K562 (cell line): ENCODE measurements at regions not wholly inside any gene's neighbourhood (a gene's known extent, or its start where the extent isn't known, plus 50 kb on each side); places are given as distances from the start of the nearest gene placed in this dataset.

Experiments
- CBFB ChIP-seq: sonication (generic); formaldehyde crosslinking; IDR thresholded peaks from 2 replicates; pipeline ENCODE4 v1.4.0; 2020; ENCODE audit warnings: mild to moderate bottlenecking, missing genetic modification reagents
- CEBPZ ChIP-seq: fragments of 150-350 bp; IDR thresholded peaks from 2 replicates; pipeline ENCODE4 v1.6.1; 2014; ENCODE audit warnings: low read depth, mild to moderate bottlenecking, low read length, borderline replicate concordance
- CHD2 ChIP-seq: IDR thresholded peaks from 2 replicates; pipeline ENCODE4 v1.6.1; 2011; ENCODE audit warnings: low read depth, low read length
- MEF2D ChIP-seq: conservative IDR thresholded peaks from 2 replicates; pipeline ENCODE4 v1.6.1; 2016; ENCODE audit warnings: low read depth, missing genetic modification characterization, missing compliant biosample characterization
- SPI1 ChIP-seq: IDR thresholded peaks from 2 replicates; pipeline ENCODE4 v1.6.1; 2011; ENCODE audit warnings: low read depth, low read length, control low read depth, borderline replicate concordance
- ZBTB49 ChIP-seq: sonication (generic); formaldehyde crosslinking; IDR thresholded peaks from 2 replicates; pipeline ENCODE4 v1.8.0; 2022; ENCODE audit warnings: missing genetic modification reagents, mild to moderate bottlenecking, borderline replicate concordance

GRCh38 chr21:17406202-17406601 lies 106.6 kb upstream of the CXADR start (continued):
- TF ChIP-seq CEBPZ (no peak), SPI1 (no peak), ZBTB49 (CRISPR knock-in tag) (no peak), CBFB (no peak), MEF2D (tag) (no peak), CHD2 (no peak)
